NCI-H748 (cell line): ENCODE measurements at regions not wholly inside any gene's neighbourhood (a gene's known extent, or its start where the extent isn't known, plus 50 kb on each side); places are given as distances from the start of the nearest gene placed in this dataset.

Source experiments
- DNase-seq: peaks from one replicate; lab custom pipeline; 2025; ENCODE audit not compliant: unreplicated experiment; lab: John Stamatoyannopoulos, UW

- DNase-seq = no peak
These were observed 833.5 kb downstream of the DHX35 start for GRCh38 chr20:39795401-39796272.

DNA sequence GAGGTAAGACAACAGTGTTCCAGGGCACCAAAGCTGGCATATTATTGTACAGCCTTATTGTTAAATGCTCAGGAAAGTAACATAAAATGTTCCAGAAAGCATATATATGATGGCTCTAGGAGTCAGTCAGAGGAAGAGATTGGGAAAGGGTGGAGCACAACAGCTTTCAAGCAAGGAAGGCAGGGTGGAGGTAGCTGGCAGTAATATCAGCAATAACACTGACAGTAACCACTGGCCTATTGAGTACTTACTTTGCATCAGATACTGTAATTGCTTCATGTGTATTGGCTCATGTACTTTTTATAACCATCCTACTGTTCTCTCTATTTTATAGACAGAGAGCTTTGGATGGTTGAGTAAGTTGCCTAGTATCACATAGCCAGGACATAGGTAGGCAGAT, 830.2 kb downstream of the DHX35 start:
- no peak for DNase-seq

- no peak for DNase-seq
These were observed 827.3 kb downstream of the DHX35 start for GRCh38 chr20:39789411-39789810.

- no peak for DNase-seq
These were observed 823.2 kb downstream of the DHX35 start for GRCh38 chr20:39785252-39785917.

GRCh38 chr20:39784693-39785092, 822.5 kb downstream of the DHX35 start:
- no peak for DNase-seq

DNA sequence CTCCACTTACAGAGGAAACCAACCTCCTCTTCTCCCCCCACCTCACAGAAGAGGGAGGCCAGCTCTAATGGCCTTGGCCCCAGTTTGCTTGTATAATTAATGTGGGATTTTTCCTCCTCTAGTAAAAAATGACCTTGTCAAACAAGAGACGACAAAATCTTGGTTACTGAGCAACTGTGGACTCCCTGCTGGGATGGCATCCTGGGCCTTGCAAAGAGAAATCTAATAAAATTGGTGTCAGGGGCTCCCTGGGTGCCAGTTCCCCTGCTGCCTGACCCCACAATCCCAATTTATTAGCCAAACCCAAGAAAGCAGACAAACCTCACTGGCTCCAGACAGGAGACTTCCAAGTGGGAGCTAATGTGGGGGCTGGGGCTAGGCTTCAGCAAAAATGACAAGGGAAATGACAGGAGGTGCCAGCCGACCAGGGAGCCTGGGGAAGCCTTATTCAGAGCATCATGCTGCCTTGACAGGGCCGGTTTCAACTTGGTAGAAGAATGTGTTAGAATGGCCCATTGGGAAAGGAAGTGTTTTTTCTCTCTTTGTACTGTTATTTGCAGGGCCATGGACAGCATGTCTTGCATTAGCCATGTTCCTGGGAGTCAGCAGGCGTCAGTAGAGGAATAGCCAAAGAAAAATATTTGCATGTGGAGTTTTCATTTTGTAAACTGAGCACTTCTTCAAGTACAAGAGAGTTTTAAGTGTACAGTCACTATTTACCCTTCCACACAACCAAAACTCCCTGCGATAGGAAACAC, 816.9 kb downstream of the DHX35 start:
- no peak for DNase-seq

GRCh38 chr20:39778431-39778830, 816.3 kb downstream of the DHX35 start:
- DNase-seq = no peak

DNA sequence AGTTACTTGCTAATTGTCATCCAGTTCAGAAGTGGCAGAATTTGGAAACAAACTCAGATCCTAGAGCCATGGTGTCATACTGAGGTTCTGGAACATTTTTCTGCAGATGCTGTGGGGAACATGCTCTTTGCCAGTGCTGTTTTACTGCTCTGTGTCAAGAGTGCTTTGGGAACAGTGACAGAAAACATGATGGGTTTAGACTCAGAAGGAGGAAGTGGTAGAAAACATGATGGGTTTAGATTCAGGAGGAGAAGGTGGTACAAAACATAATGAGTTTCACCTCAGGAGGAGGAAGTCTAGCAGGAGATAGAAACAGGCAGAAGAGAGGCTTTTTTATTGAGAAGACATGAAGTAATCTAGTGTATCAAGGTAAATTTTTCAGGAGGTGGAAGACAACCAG, 815.5 kb downstream of the DHX35 start:
- no peak for DNase-seq

GRCh38 chr20:39775110-39775509, 813.0 kb downstream of the DHX35 start:
- no peak for DNase-seq

- DNase-seq = no peak
These were observed 811.3 kb downstream of the DHX35 start for GRCh38 chr20:39773380-39774000.

- no peak for DNase-seq
These were observed 805.2 kb downstream of the DHX35 start for GRCh38 chr20:39767352-39767751.

DNA sequence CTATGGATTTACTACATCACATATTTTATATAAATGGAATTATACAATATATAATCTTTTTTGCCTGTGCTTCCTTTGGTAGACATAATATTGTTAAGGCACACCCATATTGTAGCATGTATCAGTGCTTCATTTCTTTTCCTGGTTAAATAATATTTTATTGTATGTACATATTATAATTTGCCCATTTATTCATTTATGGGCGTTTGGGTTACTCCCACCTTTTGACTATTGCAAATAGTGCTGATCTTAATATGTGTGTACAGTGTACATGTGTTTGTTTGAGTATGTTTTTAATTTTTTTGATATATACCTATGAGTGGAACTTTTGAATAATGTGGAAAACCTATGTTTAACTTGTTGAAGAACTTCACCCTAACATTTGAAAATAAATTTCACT, 804.2 kb downstream of the DHX35 start:
- no peak for DNase-seq

DNA sequence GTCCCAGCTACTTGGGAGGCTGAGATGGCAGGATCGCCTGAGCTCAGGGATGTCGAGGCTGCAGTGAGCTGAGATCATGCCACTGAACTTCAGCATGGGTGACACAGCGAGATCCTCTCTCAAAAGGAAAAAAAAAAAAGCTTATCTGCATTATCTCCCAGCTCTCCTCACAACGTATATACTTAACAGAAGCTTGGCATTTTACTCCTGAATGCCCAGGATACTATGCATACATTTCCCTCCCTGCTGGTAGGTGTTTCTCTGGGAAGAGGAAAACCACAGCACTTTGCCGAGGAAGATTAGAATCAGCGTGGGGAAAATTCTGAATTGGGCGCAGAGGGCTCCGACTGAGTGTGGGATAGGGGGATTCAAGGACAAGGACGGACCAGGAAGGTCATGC, 800.6 kb downstream of the DHX35 start:
- no peak for DNase-seq

DNA sequence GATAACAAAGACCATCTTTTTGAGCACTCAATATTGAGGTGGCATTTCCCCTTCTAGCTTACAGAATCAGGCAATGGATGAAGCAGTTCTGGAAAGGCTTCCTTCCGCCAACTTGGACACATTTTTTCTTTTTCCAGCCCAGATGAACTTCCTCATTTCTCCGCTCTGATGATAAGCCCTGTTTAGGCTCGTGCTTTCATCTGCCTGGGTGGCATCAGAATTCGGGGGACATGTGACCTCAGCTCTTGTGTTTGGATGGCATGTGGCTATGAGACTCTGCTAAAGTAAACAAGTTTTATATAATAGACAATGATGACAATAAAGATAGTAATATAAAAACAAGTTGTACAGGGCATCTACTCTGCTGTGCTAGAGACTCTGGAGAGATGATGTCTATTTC, 796.7 kb downstream of the DHX35 start:
- no peak for DNase-seq

GRCh38 chr20:39756828-39757227, 794.7 kb downstream of the DHX35 start:
- no peak for DNase-seq

GRCh38 chr20:39756369-39756768, 794.2 kb downstream of the DHX35 start:
- no peak for DNase-seq

GRCh38 chr20:39752262-39752876, 790.2 kb downstream of the DHX35 start:
- DNase-seq = no peak

DNA sequence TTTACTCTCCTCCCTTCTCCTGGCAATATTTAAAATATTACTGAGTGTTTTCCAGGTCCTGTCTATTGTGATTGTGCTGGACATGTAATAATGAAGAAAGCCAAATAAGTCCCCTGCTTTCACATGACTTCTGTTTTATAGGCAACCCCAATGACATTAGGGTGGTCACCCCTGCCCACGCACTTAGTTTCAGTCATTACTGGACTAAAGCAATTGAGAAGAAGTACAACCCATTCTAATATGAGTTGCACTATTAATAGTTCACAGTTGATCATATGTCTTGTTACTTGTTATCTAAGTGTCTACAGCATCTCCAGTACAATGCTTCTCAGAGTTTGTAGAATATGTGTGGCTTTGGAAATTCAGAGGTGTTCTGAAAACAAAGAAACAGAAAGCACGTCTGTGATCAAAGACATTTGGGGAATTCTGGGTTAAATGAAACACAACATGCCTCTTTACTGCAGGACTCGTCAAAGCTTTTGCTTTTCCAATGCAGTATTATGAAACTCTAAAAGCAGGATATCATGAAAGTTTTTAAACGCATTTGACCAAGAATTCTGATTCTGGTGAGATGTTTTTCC, 789.5 kb downstream of the DHX35 start:
- DNase-seq = no peak

- DNase-seq = no peak
These were observed 783.2 kb downstream of the DHX35 start for GRCh38 chr20:39745380-39745779.

DNA sequence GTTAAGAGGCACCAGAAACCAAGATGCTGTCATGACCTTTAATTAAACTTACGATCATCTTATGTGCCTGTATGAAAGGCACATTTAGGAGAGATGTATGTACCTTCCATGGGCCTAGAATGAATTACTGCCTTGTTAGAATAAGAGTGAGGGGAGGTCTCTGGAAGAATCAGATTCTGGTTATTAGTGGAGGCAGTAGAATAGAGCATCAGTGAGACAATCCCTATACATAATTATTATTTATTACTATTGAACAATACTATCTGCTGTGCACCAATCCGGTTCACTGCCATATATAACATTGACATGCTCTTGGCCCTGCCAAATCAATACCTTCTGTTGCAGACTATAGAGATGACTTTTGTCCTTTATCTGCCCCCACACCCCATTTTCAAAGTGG, 776.5 kb downstream of the DHX35 start:
- DNase-seq = no peak
